ENCODE measurements at regions not wholly inside any gene's neighbourhood (a gene's known extent, or its start where the extent isn't known, plus 50 kb on each side); places are given as distances from the start of the nearest gene placed in this dataset.
"Not testable (repeated sequence)": the region's sequence is repeated elsewhere in the genome, so short reads cannot be mapped to it uniquely, and the experiment has no call there.

DNA sequence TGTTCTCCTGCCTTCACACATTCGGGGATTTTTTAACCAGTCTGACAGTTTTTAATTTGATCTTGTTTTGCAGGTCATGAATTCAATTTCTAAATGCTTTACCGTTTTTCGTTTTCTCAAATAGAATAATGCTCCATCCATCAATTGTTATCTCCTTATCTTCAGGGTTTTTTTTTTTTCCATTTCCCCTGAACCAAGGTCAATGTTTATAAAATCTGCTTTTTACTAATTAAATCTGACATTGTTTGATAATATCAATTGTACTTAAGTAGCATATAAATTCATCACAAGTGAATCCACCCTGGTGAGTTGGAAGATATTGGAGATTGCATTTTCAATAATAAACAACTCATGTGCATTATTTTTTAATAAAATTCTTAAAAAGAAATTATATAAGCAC, 2004.6 kb upstream of the WWC1 start:
- Histone ChIP-seq H3K4me3 (ENCODE audit: low read depth, low read length, poor library complexity, severe bottlenecking) (no peak overlapping the region), H3F3A (ENCODE audit: insufficient read depth, low read length) (no peaks in the 10 kb centered on the region), H2AFZ (ENCODE audit: low read length) (no peak overlapping the region), H3K27me3 (ENCODE audit: insufficient read depth, low read length) (no peaks in the 10 kb centered on the region), H3K4me1 (ENCODE audit: insufficient read depth, low read length, severe bottlenecking) (no peaks in the 10 kb centered on the region), H3K36me3 (ENCODE audit: insufficient read depth, low read length) (no peaks in the 10 kb centered on the region), H3K9me3 (ENCODE audit: low read length) (no peaks in the 10 kb centered on the region), H4K20me1 (ENCODE audit: insufficient read depth, low read length) (no peaks in the 10 kb centered on the region), H3K27ac (ENCODE audit: low read depth, low read length, poor library complexity, severe bottlenecking) (no peak overlapping the region), H3K79me2 (ENCODE audit: insufficient read depth, low read length) (no peaks in the 10 kb centered on the region), H3K9ac (ENCODE audit: low read length) (no peak overlapping the region), H3K4me2 (ENCODE audit: low read length) (no peak overlapping the region), H3K9me2 (ENCODE audit: low read depth, low read length) (no peaks in the 10 kb centered on the region)
- TF ChIP-seq CTCF (IDR thresholded peaks at IDR 0.05; ENCODE audit: low read length): no peak
- TF ChIP-seq EZH2 (IDR thresholded peaks at IDR 0.05; ENCODE audit: borderline replicate concordance, low read length): no peak

GRCh38 chr5:166287866-166288265, 2003.6 kb upstream of the WWC1 start:
- no peak for TF ChIP-seq EZH2 (IDR thresholded peaks at IDR 0.05; ENCODE audit: borderline replicate concordance, low read length)
- TF ChIP-seq CTCF (IDR thresholded peaks at IDR 0.05; ENCODE audit: low read length): no peak
- Histone ChIP-seq H3K27ac (ENCODE audit: low read depth, low read length, poor library complexity, severe bottlenecking) (no peak overlapping the region), H3K79me2 (ENCODE audit: insufficient read depth, low read length) (no peaks in the 10 kb centered on the region), H3K27me3 (ENCODE audit: insufficient read depth, low read length) (no peaks in the 10 kb centered on the region), H3K9ac (ENCODE audit: low read length) (no peak overlapping the region), H3F3A (ENCODE audit: insufficient read depth, low read length) (no peaks in the 10 kb centered on the region), H3K4me3 (ENCODE audit: low read depth, low read length, poor library complexity, severe bottlenecking) (no peak overlapping the region), H3K9me3 (ENCODE audit: low read length) (no peaks in the 10 kb centered on the region), H4K20me1 (ENCODE audit: insufficient read depth, low read length) (no peaks in the 10 kb centered on the region), H3K4me2 (ENCODE audit: low read length) (no peak overlapping the region), H2AFZ (ENCODE audit: low read length) (no peak overlapping the region), H3K9me2 (ENCODE audit: low read depth, low read length) (no peaks in the 10 kb centered on the region), H3K36me3 (ENCODE audit: insufficient read depth, low read length) (no peaks in the 10 kb centered on the region), H3K4me1 (ENCODE audit: insufficient read depth, low read length, severe bottlenecking) (no peaks in the 10 kb centered on the region)

DNA sequence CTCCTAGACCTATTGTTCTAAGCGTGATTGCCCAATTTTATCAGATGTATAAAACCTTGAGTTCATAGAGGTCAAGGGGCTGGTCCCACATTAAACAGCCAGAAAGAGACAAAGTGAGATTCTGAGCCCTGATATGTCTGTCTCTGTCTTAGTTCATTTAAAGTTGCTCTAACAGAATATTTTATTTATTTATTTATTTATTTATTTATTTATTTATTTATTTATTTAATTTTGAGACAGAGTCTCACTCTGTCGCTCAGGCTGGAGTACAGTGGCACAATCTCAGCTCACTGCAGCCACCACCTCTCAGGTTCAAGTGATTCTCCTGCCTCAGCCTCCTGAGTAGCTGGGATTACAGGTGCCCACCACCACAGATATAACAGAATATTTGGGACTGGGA, 1999.6 kb upstream of the WWC1 start:
- not testable (repeated sequence) for H4K20me1 ChIP-seq (ENCODE audit: insufficient read depth, low read length); H3K79me2 ChIP-seq (ENCODE audit: insufficient read depth, low read length); H3K4me1 ChIP-seq (ENCODE audit: insufficient read depth, low read length, severe bottlenecking); H3K9me2 ChIP-seq (ENCODE audit: low read depth, low read length); H3K9me3 ChIP-seq (ENCODE audit: low read length); H3K27ac ChIP-seq (ENCODE audit: low read depth, low read length, poor library complexity, severe bottlenecking); H3F3A ChIP-seq (ENCODE audit: insufficient read depth, low read length); H3K36me3 ChIP-seq (ENCODE audit: insufficient read depth, low read length); H3K9ac ChIP-seq (ENCODE audit: low read length); H3K4me3 ChIP-seq (ENCODE audit: low read depth, low read length, poor library complexity, severe bottlenecking); H3K27me3 ChIP-seq (ENCODE audit: insufficient read depth, low read length); H3K4me2 ChIP-seq (ENCODE audit: low read length); H2AFZ ChIP-seq (ENCODE audit: low read length)

DNA sequence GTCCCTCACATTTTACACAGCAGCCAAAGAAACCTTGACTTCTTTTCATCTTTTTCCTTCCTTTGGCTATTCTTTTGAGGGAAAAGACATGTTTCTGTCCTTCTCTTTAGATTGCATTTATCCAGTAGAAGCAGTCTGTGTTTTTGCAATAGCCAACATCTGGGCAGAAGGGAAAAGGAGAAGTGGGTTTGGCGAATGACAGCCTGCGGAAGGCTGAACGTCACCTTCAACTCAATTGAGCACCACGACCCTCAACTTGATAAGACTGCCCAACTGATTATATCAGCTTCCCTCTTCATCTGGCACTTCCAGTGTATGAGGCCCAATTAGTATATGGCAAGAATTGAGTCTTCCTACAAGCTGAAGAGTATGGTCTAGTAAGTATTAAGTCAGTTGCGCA, 1997.6 kb upstream of the WWC1 start:
- Histone ChIP-seq H3K79me2 (ENCODE audit: insufficient read depth, low read length) (no peaks in the 10 kb centered on the region), H3F3A (ENCODE audit: insufficient read depth, low read length) (no peaks in the 10 kb centered on the region), H3K36me3 (ENCODE audit: insufficient read depth, low read length) (no peaks in the 10 kb centered on the region), H3K4me2 (ENCODE audit: low read length) (no peak overlapping the region), H3K4me3 (ENCODE audit: low read depth, low read length, poor library complexity, severe bottlenecking) (no peak overlapping the region), H4K20me1 (ENCODE audit: insufficient read depth, low read length) (no peaks in the 10 kb centered on the region), H3K4me1 (ENCODE audit: insufficient read depth, low read length, severe bottlenecking) (no peaks in the 10 kb centered on the region), H3K27ac (ENCODE audit: low read depth, low read length, poor library complexity, severe bottlenecking) (no peak overlapping the region), H3K9me3 (ENCODE audit: low read length) (no peaks in the 10 kb centered on the region), H2AFZ (ENCODE audit: low read length) (no peak overlapping the region), H3K9me2 (ENCODE audit: low read depth, low read length) (no peaks in the 10 kb centered on the region), H3K27me3 (ENCODE audit: insufficient read depth, low read length) (no peaks in the 10 kb centered on the region), H3K9ac (ENCODE audit: low read length) (no peak overlapping the region)
- TF ChIP-seq EZH2 (IDR thresholded peaks at IDR 0.05; ENCODE audit: borderline replicate concordance, low read length) (no peak), CTCF (IDR thresholded peaks at IDR 0.05; ENCODE audit: low read length) (no peak)
